ENCODE measurements at regions not wholly inside any gene's neighbourhood (a gene's known extent, or its start where the extent isn't known, plus 50 kb on each side); places are given as distances from the start of the nearest gene placed in this dataset.

- FAIRE-seq: no peak
- no peak for DNase-seq (ENCODE audit: insufficient read length, low spot score)
- no peak for TF ChIP-seq CTCF (IDR thresholded peaks at IDR 0.05; ENCODE audit: insufficient read depth, missing control alignments)
Measured at GRCh38 chr2:58638256-58638805, 397.2 kb upstream of the FANCL start.

- FAIRE-seq: no peak
- DNase-seq (ENCODE audit: insufficient read length, low spot score): no peak
- TF ChIP-seq CTCF (IDR thresholded peaks at IDR 0.05; ENCODE audit: insufficient read depth, missing control alignments): no peak
Measured at GRCh38 chr2:58636872-58637271, 395.7 kb upstream of the FANCL start.

- no peak for TF ChIP-seq CTCF (IDR thresholded peaks at IDR 0.05; ENCODE audit: insufficient read depth, missing control alignments)
- FAIRE-seq (no peak), DNase-seq (ENCODE audit: insufficient read length, low spot score) (no peak)
Measured at GRCh38 chr2:58635801-58636375, 394.8 kb upstream of the FANCL start.

- FAIRE-seq (peak; percentile 29), DNase-seq (ENCODE audit: insufficient read length, low spot score) (no peak)
- TF ChIP-seq CTCF (IDR thresholded peaks at IDR 0.05; ENCODE audit: insufficient read depth, missing control alignments): no peak
Measured at GRCh38 chr2:58634653-58635370, 393.7 kb upstream of the FANCL start.

GRCh38 chr2:58633613-58634365 is 392.7 kb upstream of the FANCL start:
- FAIRE-seq: peak; percentile 11
- no peak for DNase-seq (ENCODE audit: insufficient read length, low spot score)
- no peak for TF ChIP-seq CTCF (IDR thresholded peaks at IDR 0.05; ENCODE audit: insufficient read depth, missing control alignments)

- no peak for TF ChIP-seq CTCF (IDR thresholded peaks at IDR 0.05; ENCODE audit: insufficient read depth, missing control alignments)
- FAIRE-seq (no peak), DNase-seq (ENCODE audit: insufficient read length, low spot score) (no peak)
Measured at GRCh38 chr2:58631986-58632385, 390.9 kb upstream of the FANCL start.
